Hepatocyte (in vitro differentiated cells): ENCODE measurements at regions not wholly inside any gene's neighbourhood (a gene's known extent, or its start where the extent isn't known, plus 50 kb on each side); places are given as distances from the start of the nearest gene placed in this dataset.

Experiments
- CTCF ChIP-seq: fragments of 200-600 bp; sonication (generic); IDR thresholded peaks from 2 replicates; pipeline ENCODE4 v1.5.1; 2016; ENCODE audit warnings: antibody characterized with exemption, mild to moderate bottlenecking; ENCODE audit not compliant: poor library complexity
- EZH2phosphoT487 ChIP-seq: fragments of 200-600 bp; sonication (generic); IDR thresholded peaks from one replicate; pipeline ENCODE4 v1.6.1; 2018; ENCODE audit warnings: antibody characterized with exemption, mild to moderate bottlenecking, low read depth, moderate library complexity; ENCODE audit not compliant: unreplicated experiment, severe bottlenecking

DNA sequence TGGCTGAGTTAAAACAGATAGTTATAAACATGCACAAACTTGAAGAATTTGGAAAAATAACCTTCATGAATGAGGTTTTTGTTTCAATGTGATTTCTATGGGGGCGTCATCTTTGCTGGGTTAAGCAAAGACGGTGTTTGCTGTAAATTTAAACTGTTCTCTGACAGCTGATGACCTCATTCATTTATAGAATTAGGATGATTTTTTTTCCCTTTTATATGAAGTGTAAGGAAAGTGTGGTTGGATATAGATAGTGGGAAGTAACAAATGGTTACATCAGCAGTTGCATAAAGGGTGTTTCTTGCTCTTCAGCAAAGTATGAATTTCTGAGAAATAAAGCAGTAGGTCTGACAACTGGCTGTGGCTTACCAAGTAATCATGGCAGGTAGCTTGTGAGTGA, 137.2 kb upstream of the CENPW start:
- TF ChIP-seq EZH2phosphoT487 (no peak), CTCF (no peak)
